Effector memory CD8-positive, alpha-beta T cell (primary cell): ENCODE measurements at regions not wholly inside any gene's neighbourhood (a gene's known extent, or its start where the extent isn't known, plus 50 kb on each side); places are given as distances from the start of the nearest gene placed in this dataset.

Experiments used
- ATAC-seq: fragments of 150-1000 bp; cut with Tn5 transposase; replicated peaks from 2 replicates; pipeline ENCODE4 v1.10.0; 2021; ENCODE audit warnings: mild to moderate bottlenecking, moderate library complexity
- DNase-seq, 3 experiments: peaks; one replicate each; pipeline ENCODE4 v3.0.0; 2021
- H3K27ac Mint-ChIP-seq, 2 donors: one replicate each; pipeline ENCODE4 v1.8.0; 2022; ENCODE audit warnings: mild to moderate bottlenecking in 2 of 2, mixed read lengths in 2 of 2, moderate library complexity in 2 of 2
- H3K27me3 Mint-ChIP-seq, 2 donors: one replicate each; pipeline ENCODE4 v1.8.0; 2022; ENCODE audit warnings: mixed read lengths in 2 of 2
- H3K36me3 Mint-ChIP-seq: one replicate; pipeline ENCODE4 v1.8.0; 2022; ENCODE audit warnings: mild to moderate bottlenecking, moderate library complexity, mixed read lengths; ENCODE audit not compliant: insufficient read depth
- H3K4me1 Mint-ChIP-seq, 2 donors: one replicate each; pipeline ENCODE4 v1.8.0; 2022; ENCODE audit warnings: low read depth in 2 of 2, mixed read lengths in 2 of 2
- H3K4me3 Mint-ChIP-seq, 2 donors: one replicate each; pipeline ENCODE4 v1.8.0; 2022; ENCODE audit warnings: mild to moderate bottlenecking in 2 of 2, mixed read lengths in 2 of 2, moderate library complexity in 2 of 2
- H3K9me3 Mint-ChIP-seq, 2 donors: one replicate each; pipeline ENCODE4 v1.8.0; 2022; ENCODE audit warnings: mixed read lengths in 2 of 2

- peaks cover 0 to 2% of the 10 kb centered on the region in 2 donors for H3K4me1 Mint-ChIP-seq
- H3K27me3 Mint-ChIP-seq, result peaks cover 0 to 13% of the 10 kb centered on the region in 2 donors
- H3K36me3 Mint-ChIP-seq, result no peaks in the 10 kb centered on the region
- no peaks in the 10 kb centered on the region for H3K9me3 Mint-ChIP-seq
- H3K27ac Mint-ChIP-seq, result no peak overlapping the region
- no peak overlapping the region for H3K4me3 Mint-ChIP-seq
- DNase-seq, result peak; percentile 13 to 30 (median 18)
- ATAC-seq, result peak; percentile 75
These were observed 60.0 kb upstream of the BANK1 start for GRCh38 chr4:101730291-101731117.

GRCh38 chr4:101727238-101727637 is 63.3 kb upstream of the BANK1 start:
- Mint-ChIP-seq H3K27me3 (peaks cover 0 to 11% of the 10 kb centered on the region in 2 donors), H3K9me3 (no peaks in the 10 kb centered on the region), H3K4me3 (no peak overlapping the region), H3K4me1 (peaks cover 5 to 10% of the 10 kb centered on the region in 2 donors), H3K27ac (no peak overlapping the region), H3K36me3 (no peaks in the 10 kb centered on the region)
- DNase-seq, result no peak
- no peak for ATAC-seq

- Mint-ChIP-seq H3K4me1 (peaks cover 3 to 10% of the 10 kb centered on the region in 2 donors), H3K4me3 (no peak overlapping the region), H3K36me3 (no peaks in the 10 kb centered on the region), H3K27me3 (peaks cover 0 to 7% of the 10 kb centered on the region in 2 donors), H3K9me3 (no peaks in the 10 kb centered on the region), H3K27ac (no peak overlapping the region)
- ATAC-seq, result peak; percentile 47
- no peak for DNase-seq
These were observed 66.4 kb upstream of the BANK1 start for GRCh38 chr4:101724093-101724492.

- H3K9me3 Mint-ChIP-seq, result peaks cover 5 to 10% of the 10 kb centered on the region in 2 donors
- ATAC-seq (no peak), DNase-seq (no peak)
- peaks cover 0 to under 1% of the 10 kb centered on the region in 2 donors for H3K4me1 Mint-ChIP-seq
- peak overlapping the region in 1 of 2 donors; percentile 6 for H3K27ac Mint-ChIP-seq
- no peaks in the 10 kb centered on the region for H3K36me3 Mint-ChIP-seq
- no peaks in the 10 kb centered on the region for H3K27me3 Mint-ChIP-seq
- no peak overlapping the region for H3K4me3 Mint-ChIP-seq
These were observed 71.7 kb upstream of the BANK1 start for GRCh38 chr4:101718810-101719209.

GRCh38 chr4:101711590-101712260 is 78.8 kb upstream of the BANK1 start:
- H3K27me3 Mint-ChIP-seq, result peaks cover 0 to 10% of the 10 kb centered on the region in 2 donors
- no peak overlapping the region for H3K27ac Mint-ChIP-seq
- H3K4me1 Mint-ChIP-seq, result no peaks in the 10 kb centered on the region
- DNase-seq (no peak), ATAC-seq (no peak)
- peaks cover 0 to 5% of the 10 kb centered on the region in 2 donors for H3K9me3 Mint-ChIP-seq
- no peak overlapping the region for H3K4me3 Mint-ChIP-seq
- no peaks in the 10 kb centered on the region for H3K36me3 Mint-ChIP-seq

- peaks cover 0 to 10% of the 10 kb centered on the region in 2 donors for H3K27me3 Mint-ChIP-seq
- H3K4me3 Mint-ChIP-seq, result no peak overlapping the region
- H3K27ac Mint-ChIP-seq, result no peak overlapping the region
- no peaks in the 10 kb centered on the region for H3K36me3 Mint-ChIP-seq
- H3K4me1 Mint-ChIP-seq, result no peaks in the 10 kb centered on the region
- ATAC-seq (no peak), DNase-seq (no peak)
- H3K9me3 Mint-ChIP-seq, result peaks cover 0 to 3% of the 10 kb centered on the region in 2 donors
These were observed 79.7 kb upstream of the BANK1 start for GRCh38 chr4:101710806-101711205.

GRCh38 chr4:101708293-101709039 is 82.1 kb upstream of the BANK1 start:
- H3K27me3 Mint-ChIP-seq, result peaks cover 0 to 10% of the 10 kb centered on the region in 2 donors
- H3K4me1 Mint-ChIP-seq, result no peaks in the 10 kb centered on the region
- ATAC-seq, result no peak
- no peak for DNase-seq
- no peak overlapping the region for H3K27ac Mint-ChIP-seq
- H3K36me3 Mint-ChIP-seq, result peaks cover 2% of the 10 kb centered on the region
- H3K4me3 Mint-ChIP-seq, result no peak overlapping the region
- no peaks in the 10 kb centered on the region for H3K9me3 Mint-ChIP-seq

GRCh38 chr4:101707596-101707995 is 82.9 kb upstream of the BANK1 start:
- ATAC-seq, result no peak
- no peak for DNase-seq
- Mint-ChIP-seq H3K36me3 (peaks cover 2% of the 10 kb centered on the region), H3K27me3 (peaks cover 0 to 10% of the 10 kb centered on the region in 2 donors), H3K4me1 (no peaks in the 10 kb centered on the region), H3K4me3 (no peak overlapping the region), H3K27ac (no peak overlapping the region), H3K9me3 (no peaks in the 10 kb centered on the region)

GRCh38 chr4:101706535-101707057 is 83.9 kb upstream of the BANK1 start:
- H3K27me3 Mint-ChIP-seq, result peaks cover 0 to 6% of the 10 kb centered on the region in 2 donors
- H3K4me3 Mint-ChIP-seq, result no peak overlapping the region
- no peak for ATAC-seq
- H3K27ac Mint-ChIP-seq, result no peak overlapping the region
- no peaks in the 10 kb centered on the region for H3K9me3 Mint-ChIP-seq
- H3K36me3 Mint-ChIP-seq, result peaks cover 2% of the 10 kb centered on the region
- no peaks in the 10 kb centered on the region for H3K4me1 Mint-ChIP-seq
- DNase-seq, result no peak

- no peaks in the 10 kb centered on the region for H3K4me1 Mint-ChIP-seq
- H3K4me3 Mint-ChIP-seq, result no peak overlapping the region
- H3K27me3 Mint-ChIP-seq, result peaks cover 0 to 9% of the 10 kb centered on the region in 2 donors
These were observed 89.0 kb upstream of the BANK1 start for GRCh38 chr4:101701551-101701950.

GRCh38 chr4:101699441-101700124 is 90.9 kb upstream of the BANK1 start:
- peaks cover 0 to 11% of the 10 kb centered on the region in 2 donors for H3K27me3 Mint-ChIP-seq

More at GRCh38 chr4:101701551-101701950, 89.0 kb upstream of the BANK1 start:
- Mint-ChIP-seq H3K36me3 (peaks cover 2% of the 10 kb centered on the region), H3K27ac (no peak overlapping the region), H3K9me3 (no peaks in the 10 kb centered on the region)
- ATAC-seq (no peak), DNase-seq (no peak)

GRCh38 chr4:101697266-101697665 is 93.3 kb upstream of the BANK1 start:
- Mint-ChIP-seq H3K36me3 (no peaks in the 10 kb centered on the region), H3K4me3 (no peak overlapping the region), H3K9me3 (no peaks in the 10 kb centered on the region), H3K27ac (no peak overlapping the region), H3K27me3 (peaks cover 0 to 19% of the 10 kb centered on the region in 2 donors), H3K4me1 (no peaks in the 10 kb centered on the region)
- ATAC-seq (no peak), DNase-seq (no peak)

More at GRCh38 chr4:101699441-101700124, 90.9 kb upstream of the BANK1 start:
- ATAC-seq (no peak), DNase-seq (no peak)
- H3K4me3 Mint-ChIP-seq, result no peak overlapping the region
- no peaks in the 10 kb centered on the region for H3K4me1 Mint-ChIP-seq
- H3K36me3 Mint-ChIP-seq, result peaks cover 2% of the 10 kb centered on the region
- H3K27ac Mint-ChIP-seq, result no peak overlapping the region
- H3K9me3 Mint-ChIP-seq, result no peaks in the 10 kb centered on the region
